GM19035 (cell line): ENCODE measurements at regions not wholly inside any gene's neighbourhood (a gene's known extent, or its start where the extent isn't known, plus 50 kb on each side); places are given as distances from the start of the nearest gene placed in this dataset.
"Not testable (repeated sequence)": the region's sequence is repeated elsewhere in the genome, so short reads cannot be mapped to it uniquely, and the experiment has no call there.

Experiments
- ATAC-seq: cut with Tn5 transposase; IDR thresholded peaks from one replicate; pipeline ENCODE4 v1.9.1; 2021; ENCODE audit not compliant: unreplicated experiment

DNA sequence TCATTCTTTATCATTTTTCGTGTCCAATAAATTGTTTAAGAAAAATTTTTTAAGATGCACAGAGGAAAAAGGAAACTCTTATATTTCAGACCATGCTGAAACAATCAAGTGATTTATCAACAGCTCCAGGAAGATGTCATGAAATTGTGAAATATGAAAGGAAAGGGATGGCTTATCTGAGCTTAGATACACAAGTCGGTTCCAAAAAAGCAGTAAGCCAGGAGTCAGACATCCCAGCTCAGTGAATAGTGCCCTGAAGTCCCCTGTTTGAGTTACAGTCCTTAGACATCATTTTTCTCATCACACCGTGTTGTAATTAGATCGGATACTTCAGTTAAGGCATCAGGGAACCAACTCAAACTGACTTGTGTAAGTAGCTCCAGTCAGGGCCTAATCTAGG lies 91.0 kb upstream of the SSTR4 start:
- ATAC-seq, result no peak

GRCh38 chr20:22944936-22945335 lies 90.2 kb upstream of the SSTR4 start:
- no peak for ATAC-seq

GRCh38 chr20:22946596-22946995 lies 88.5 kb upstream of the SSTR4 start:
- ATAC-seq, result no peak

DNA sequence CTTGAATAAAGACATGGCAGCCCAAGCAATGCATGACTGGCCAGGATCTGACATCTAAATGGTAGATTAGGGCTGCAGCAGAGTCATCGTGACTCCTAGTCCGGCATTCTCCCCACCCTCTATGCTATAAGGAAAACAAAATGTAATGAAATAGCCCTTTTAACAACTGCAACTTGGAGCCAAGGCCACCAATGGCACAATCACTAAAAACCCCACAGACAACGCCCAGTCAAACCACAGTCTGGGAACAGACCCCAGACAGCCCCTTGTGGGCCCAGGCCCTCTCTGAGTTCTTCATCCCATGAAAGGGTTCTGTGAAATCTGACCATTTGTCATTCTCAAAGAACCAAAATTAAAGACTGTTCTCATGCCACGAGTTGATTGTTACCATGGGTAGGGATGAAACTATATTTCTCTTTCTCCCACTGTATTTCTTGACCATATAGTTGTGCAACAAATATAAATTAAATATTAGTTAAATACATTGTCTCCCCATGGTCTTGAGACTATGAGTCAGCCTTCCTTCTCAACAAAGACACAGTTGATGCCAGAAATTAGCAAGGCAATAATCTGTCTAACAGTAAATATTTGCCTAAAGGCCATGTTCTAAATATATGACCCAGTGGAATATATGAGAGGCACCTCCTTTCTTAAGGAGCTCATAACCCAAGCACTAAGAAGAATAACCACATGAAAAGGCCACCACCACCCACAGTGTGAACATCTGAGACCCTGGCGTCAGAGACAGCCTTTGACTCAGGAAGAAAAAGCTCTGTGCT lies 85.6 kb upstream of the SSTR4 start:
- no peak for ATAC-seq

DNA sequence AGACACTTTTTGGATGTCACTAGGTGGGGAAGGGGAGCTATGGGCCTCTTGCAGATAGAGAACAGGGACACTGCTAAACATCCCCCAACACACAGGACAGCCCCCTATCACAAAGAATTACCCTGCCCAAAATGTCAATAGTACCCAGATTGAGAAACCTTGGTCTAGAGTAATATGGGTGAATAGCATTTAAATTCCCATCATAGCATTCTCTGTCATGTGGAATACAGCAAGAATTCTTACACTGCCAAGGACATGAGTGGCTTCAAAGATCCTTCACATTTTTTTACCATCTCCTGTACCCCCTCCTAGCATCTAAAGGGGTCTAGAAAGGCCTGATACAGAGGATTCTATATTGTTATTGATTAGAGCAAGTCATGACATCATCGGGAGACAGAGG lies 83.1 kb upstream of the SSTR4 start:
- ATAC-seq, result no peak

GRCh38 chr20:22954661-22955060 lies 80.5 kb upstream of the SSTR4 start:
- no peak for ATAC-seq

- no peak for ATAC-seq
Measured at GRCh38 chr20:22958390-22958789, 76.7 kb upstream of the SSTR4 start.

DNA sequence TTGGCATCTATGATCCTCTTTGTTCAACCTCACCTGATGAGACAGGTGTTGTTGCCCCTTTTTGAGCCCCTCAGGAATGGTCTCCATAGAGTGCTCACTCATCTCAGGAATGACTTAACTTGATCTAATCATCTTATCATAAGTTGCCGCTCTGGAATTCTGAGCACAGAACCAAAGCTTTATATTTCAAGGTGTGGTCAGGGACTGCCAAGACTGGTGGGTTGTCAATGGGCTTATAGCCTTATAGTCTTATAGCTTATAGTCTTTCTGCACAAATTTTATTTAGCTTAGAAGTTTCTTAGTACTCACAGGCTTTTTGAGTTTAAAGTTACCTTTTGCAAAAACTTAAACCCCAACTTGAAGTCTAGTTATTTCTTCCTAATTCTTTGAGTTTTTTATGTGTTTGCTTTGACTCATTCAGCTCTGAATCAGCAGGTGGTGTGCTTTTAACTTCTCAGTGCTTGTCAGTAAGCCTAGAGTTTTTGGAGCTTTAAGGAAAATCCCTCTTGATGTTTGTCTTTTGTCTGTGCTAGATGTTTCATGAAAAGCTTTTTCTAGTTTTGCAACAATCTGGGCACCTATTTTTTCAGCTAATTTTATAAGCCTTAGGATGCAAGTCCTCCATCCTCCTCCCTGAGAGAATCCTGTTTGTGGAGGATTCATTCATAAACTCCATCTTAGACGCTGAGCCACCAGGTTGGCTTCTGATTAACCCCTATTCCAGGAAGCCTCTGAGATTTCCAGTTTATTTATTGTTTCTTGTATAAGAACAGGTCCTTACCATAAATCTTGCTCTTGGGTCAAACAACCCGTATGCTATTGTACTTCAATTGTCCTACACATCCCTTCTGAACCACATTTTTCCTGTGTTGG lies 72.3 kb upstream of the SSTR4 start:
- ATAC-seq, result no peak

DNA sequence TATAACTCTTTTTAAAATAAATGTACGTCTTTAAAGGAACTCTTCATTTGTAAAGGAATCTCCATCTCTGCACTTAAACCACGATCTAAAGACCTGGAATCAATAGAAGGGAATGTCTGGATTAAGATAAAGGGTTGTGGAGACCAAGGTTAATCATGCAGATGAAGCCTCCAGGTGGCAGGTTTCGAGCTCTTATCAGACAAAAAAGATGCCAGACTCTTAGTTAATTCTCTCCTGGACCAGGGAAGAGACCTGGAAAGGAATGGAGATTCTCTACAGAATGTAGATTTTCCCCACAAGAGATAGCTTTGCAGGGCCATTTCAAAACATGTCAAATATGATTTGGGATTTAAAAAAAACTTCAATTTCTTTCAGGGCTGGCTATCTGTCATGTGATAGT lies 71.5 kb upstream of the SSTR4 start:
- no peak for ATAC-seq

DNA sequence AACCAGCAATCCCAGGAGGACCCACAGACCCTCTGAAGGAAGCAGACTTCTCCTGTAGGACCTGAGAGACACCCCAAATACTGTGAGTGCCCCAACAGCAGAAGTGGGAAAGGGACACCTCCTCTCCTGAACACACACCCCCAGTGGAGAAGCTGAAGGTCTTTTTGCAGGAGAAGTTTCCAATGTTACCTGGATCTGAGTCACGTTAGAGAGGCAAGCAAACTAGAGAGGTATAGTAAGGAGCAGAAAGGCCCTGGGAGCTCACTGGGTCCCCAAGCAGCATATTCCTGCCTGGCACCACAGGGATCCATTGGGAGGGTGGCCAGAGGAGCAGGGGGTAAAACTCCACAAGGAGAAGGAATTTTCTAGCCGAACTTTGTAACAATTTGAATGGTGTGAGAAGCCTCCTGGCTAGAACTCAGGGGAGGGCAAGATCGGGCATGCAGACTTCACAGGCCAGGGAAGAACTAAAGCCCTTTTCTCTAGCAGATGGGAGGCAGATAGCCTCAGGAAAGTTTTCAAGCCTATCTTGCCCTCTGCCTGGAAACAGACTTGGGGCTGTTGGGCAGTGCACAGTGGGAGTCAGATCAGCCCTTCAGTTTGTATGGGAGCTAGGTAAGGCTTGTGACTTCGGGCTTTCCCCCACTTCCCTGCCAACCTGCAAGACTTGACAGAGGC lies 68.2 kb upstream of the SSTR4 start:
- ATAC-seq, result no peak

DNA sequence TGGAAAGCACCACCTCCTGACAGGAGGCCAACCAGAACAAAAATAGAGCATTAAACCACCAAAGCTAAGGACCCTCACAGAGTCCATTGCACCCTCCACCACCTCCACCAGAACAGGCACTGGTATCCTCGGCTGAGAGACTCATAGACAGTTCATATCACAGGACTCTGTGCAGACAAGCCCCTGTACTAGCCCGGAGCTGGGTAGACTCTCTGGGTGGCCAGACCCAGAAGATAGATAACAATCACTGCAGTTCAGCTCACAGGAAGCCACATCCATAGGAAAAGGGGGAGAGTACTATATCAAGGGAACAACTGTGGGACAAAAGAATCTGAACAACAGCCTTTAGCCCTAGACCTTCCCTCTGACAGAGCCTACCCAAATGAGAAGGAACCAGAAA lies 67.4 kb upstream of the SSTR4 start:
- ATAC-seq, result not testable (repeated sequence)

DNA sequence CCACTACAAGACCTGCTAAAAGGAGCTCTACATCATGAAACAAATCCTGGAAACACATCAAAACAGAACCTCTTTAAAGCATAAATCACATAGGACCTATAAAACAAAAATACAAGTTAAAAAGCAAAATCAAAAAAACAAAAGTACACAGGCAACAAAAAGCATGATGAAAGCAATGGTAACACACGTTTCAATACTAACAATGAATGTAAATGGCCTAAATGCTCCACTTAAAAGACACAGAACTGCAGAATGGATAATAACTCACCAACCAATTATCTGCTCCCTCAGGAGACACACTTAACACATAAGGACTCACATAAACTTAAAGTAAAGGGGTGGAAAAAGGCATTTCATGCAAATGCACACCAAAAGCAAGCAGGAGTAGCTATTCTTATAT lies 66.1 kb upstream of the SSTR4 start:
- ATAC-seq, result not testable (repeated sequence)

DNA sequence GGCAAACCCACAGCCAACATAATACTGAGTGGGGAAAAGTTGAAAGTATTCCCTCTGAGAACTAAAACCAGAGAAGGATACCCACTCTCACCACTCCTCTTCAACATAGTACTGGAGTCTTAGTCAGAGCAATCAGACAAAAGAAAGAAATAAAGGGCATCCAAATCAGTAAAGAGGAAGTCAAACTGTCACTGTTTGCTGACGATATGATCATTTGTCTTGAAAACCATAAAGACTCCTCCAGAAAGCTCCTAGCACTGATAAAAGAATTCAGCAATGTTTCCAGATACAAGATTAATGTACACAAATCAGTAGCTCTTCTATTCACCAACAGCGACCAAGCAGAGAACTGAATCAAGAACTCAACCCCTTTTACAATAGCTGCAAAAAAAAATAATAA lies 64.0 kb upstream of the SSTR4 start:
- not testable (repeated sequence) for ATAC-seq

- no peak for ATAC-seq
Measured at GRCh38 chr20:22974354-22974753, 60.8 kb upstream of the SSTR4 start.

DNA sequence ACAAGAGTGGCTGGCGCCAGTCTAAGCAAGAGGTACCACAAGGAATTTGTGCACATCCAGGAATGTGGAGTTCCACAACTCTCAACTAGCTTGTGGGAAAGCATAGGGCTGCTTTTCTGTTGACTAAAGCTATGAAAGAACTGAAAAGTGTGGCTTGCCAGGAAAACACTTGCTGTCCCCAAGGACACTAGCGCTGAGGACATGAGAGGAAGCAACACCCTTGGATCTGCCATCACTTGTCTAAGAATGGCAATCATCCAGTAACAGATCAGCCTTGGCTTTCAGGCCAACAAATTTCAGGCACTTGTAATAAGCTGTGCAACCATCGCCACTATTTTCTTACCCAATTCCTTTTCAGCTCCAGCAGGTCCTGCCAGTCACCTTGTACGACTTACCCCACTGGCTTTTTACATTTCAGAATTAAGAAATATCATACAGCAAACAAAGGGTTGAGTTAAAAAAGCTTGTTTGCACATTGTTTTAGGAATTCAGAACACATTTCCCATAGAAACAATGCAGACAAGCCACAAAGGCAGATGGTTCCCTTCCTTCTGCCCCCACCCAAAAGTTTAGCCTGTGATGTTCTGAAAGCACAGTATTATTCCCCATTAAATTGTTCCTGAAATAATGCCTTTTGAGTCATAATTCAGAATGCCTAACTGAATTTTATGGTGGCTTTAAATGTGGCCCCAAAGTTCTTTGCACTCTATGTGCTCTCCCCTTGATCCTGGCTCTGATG lies 57.9 kb upstream of the SSTR4 start:
- ATAC-seq, result no peak

DNA sequence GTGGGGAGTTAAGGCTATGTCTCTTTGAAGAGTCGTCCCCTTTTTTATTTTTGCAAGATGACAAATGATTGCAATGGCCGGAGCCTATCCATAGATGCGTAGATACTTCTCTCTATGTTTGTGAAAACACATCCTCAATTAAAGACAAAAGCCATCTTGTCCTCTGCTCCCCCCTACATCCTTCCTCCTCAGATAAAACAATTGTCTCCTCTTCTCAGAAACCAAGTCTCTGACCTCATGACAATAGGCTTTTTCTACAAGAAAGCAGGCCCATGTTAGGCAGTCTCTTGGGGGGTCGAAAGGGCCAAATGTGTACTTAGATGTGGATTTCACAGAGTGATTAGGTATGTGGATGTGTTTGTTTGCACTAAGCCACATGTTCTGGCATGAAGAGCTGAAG lies 51.1 kb upstream of the SSTR4 start:
- ATAC-seq, result no peak

DNA sequence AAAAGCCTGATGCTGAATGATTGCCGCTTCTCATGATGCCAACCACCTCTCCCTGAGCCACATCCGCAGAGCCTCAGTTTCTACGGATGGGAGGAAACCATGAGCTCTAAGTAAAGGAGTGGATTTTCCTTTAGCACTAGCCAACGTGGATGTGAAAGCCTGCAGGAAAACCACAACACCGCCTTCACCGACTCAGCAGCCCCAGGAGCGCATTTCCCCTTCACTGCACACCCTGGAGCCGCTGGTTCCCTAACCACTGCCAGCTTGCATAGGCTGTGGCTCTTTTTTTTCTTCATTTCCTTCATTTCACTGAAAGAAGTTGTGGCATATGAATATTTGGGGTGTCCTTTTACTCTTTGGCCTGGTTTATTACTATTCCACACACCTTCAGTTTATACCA lies 50.5 kb upstream of the SSTR4 start:
- ATAC-seq, result no peak

DNA sequence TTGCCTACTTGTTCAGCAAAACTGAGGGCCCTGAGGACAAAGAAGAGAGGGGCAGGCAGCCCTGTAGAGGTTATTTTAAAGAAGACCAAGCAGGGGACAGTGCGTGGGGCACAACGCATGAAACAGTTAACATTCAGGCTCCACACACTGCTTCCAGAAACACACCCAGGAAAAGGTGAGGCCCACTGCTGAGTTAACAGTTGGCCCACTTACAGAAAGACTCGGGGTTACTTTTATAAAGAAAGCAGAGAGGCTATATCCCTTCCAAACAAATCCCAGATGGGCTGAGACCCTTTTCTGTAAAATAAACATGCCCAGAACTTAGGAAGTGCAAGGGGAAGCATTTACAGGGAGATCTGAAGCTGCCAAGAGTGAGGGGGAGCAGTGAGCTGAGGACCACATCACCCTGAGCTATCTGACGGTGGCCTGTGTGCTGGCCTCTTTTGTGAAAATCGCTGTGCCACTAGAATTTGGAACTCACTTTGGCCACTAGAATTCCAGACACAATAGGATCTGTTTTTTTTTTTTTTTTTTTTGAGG lies 49.8 kb upstream of the SSTR4 start:
- ATAC-seq, result no peak
